Upper lobe of left lung (tissue), 4 donors: ENCODE measurements at regions not wholly inside any gene's neighbourhood (a gene's known extent, or its start where the extent isn't known, plus 50 kb on each side); places are given as distances from the start of the nearest gene placed in this dataset.

Source experiments
- CTCF ChIP-seq, 6 experiments: fragments of 450-650 bp in 4 of 6; fragments of 200-600 bp in 2 of 6; sonication (generic) in 2 of 6; IDR thresholded peaks; one replicate each; pipeline ENCODE4 v1.5.1; 2016 to 2019; ENCODE audit warnings: antibody characterized with exemption in 6 of 6
- POLR2A ChIP-seq, 4 donors: fragments of 450-650 bp; IDR thresholded peaks; one replicate each; pipeline ENCODE4 v1.5.1; 2016 to 2017; ENCODE audit warnings: antibody characterized with exemption in 4 of 4, mild to moderate bottlenecking in 2 of 4
- POLR2AphosphoS5 ChIP-seq, 2 donors: sonication (generic); formaldehyde crosslinking; IDR thresholded peaks; one replicate each; pipeline ENCODE4 v1.5.1; 2017; ENCODE audit warnings: antibody characterized with exemption in 2 of 2

- no peak for TF ChIP-seq POLR2A (IDR thresholded peaks at IDR 0.05)
- TF ChIP-seq POLR2AphosphoS5 (IDR thresholded peaks at IDR 0.05) = no peak
- TF ChIP-seq CTCF (IDR thresholded peaks at IDR 0.05) = no peak
These were observed 313.5 kb upstream of the SGK1 start for GRCh38 chr6:134631398-134631924.
